ENCODE measurements at regions not wholly inside any gene's neighbourhood (a gene's known extent, or its start where the extent isn't known, plus 50 kb on each side); places are given as distances from the start of the nearest gene placed in this dataset.

GRCh38 chr7:106444068-106444655 lies 159.4 kb upstream of the NAMPT start:
- H3K36me3 ChIP-seq (replicated peaks in 1 of 2; ENCODE audit: control insufficient read depth in 1 of 2, insufficient read depth in 2 of 2, low read length in 2 of 2) = no peaks in the 10 kb centered on the region
- CTCF ChIA-PET (ENCODE audit: low intra/inter-chr PET ratio, low total read pairs) = no interaction called here
- H3K9ac ChIP-seq (ENCODE audit: insufficient read depth, low read depth, low read length) = no peak overlapping the region
- H3K9me3 ChIP-seq (ENCODE audit: low read length) = no peaks in the 10 kb centered on the region
- POLR2A ChIA-PET = no interaction called here
- intact Hi-C loops (cut with micrococcal nuclease; ENCODE audit: unreplicated experiment) (no loop called here), in situ Hi-C loops (cut with HindIII; ENCODE audit: extremely low pct_ligation_motif_present, low pct_unique_long_range_greater_than_20kb) (no loop called here)
- ATAC-seq = no peak
- TF ChIP-seq NBN (conservative IDR thresholded peaks at IDR 0.05) (no peak), KIAA2018 (CRISPR knock-in tag; IDR thresholded peaks at IDR 0.05; ENCODE audit: borderline replicate concordance) (no peak), ZNF362 (CRISPR knock-in tag; IDR thresholded peaks at IDR 0.05; ENCODE audit: borderline replicate concordance) (no peak), ZNF446 (CRISPR knock-in tag; IDR thresholded peaks at IDR 0.05) (no peak), ZNF598 (CRISPR knock-in tag; IDR thresholded peaks at IDR 0.05; ENCODE audit: borderline replicate concordance) (no peak), ELF1 (CRISPR knock-in tag; IDR thresholded peaks at IDR 0.05) (no peak), GFI1 (CRISPR knock-in tag; IDR thresholded peaks at IDR 0.05; ENCODE audit: borderline replicate concordance) (no peak), ZNF275 (CRISPR knock-in tag; IDR thresholded peaks at IDR 0.05; ENCODE audit: borderline replicate concordance) (no peak), CERS6 (CRISPR knock-in tag; IDR thresholded peaks at IDR 0.05) (no peak), ZNF567 (CRISPR knock-in tag; IDR thresholded peaks at IDR 0.05; ENCODE audit: borderline replicate concordance) (no peak), SOX5 (CRISPR knock-in tag; IDR thresholded peaks at IDR 0.05; ENCODE audit: borderline replicate concordance) (no peak), ELK4 (CRISPR knock-in tag; IDR thresholded peaks at IDR 0.05; ENCODE audit: borderline replicate concordance) (no peak)
- no peak for FAIRE-seq
- no peak overlapping the region for H2AFZ ChIP-seq (ENCODE audit: low read length)
- DNase-seq (ENCODE audit: low spot score) = no peak
- 0% methylated on average over 1 of the region's 1 CpG for WGBS (ENCODE audit: low lambda C conversion rate)
- H3K27ac ChIP-seq (ENCODE audit: extremely low read length, insufficient read depth, low read length) = no peak overlapping the region
- no TSS peak for BruUV-seq (replicated peaks)
- H3K4me3 ChIP-seq (replicated peaks in 1 of 3; ENCODE audit: insufficient read depth in 1 of 3, low read depth in 2 of 3, low read length in 3 of 3) = no peak overlapping the region
- H4K20me1 ChIP-seq (ENCODE audit: insufficient read depth, low read length) = no peaks in the 10 kb centered on the region
- no peaks in the 10 kb centered on the region for H3K79me2 ChIP-seq (ENCODE audit: insufficient read depth, low read length)
- no peaks in the 10 kb centered on the region for H3K4me1 ChIP-seq (ENCODE audit: insufficient read depth, low read length)
- no peak overlapping the region for H3K4me2 ChIP-seq (ENCODE audit: low read depth, low read length)
- H3K27me3 ChIP-seq (ENCODE audit: control insufficient read depth in 1 of 2, insufficient read depth in 2 of 2, low read length in 2 of 2) = no peaks in the 10 kb centered on the region

Measured in HepG2 (cell line).